GM18951 (cell line): ENCODE measurements at regions not wholly inside any gene's neighbourhood (a gene's known extent, or its start where the extent isn't known, plus 50 kb on each side); places are given as distances from the start of the nearest gene placed in this dataset.
"Not testable (repeated sequence)": the region's sequence is repeated elsewhere in the genome, so short reads cannot be mapped to it uniquely, and the experiment has no call there.

ENCODE experiments used
- POLR2A ChIP-seq: IDR thresholded peaks from 4 replicates; pipeline ENCODE4 v1.6.1; 2011; ENCODE audit warnings: mild to moderate bottlenecking; ENCODE audit not compliant: insufficient read length, insufficient read depth; ENCODE audit errors: extremely low read depth
- in situ Hi-C: fragments of 300-500 bp; cut with MboI; formaldehyde crosslinking; loops from one replicate; pipeline ENCODE4 v1.12.0; 2022; ENCODE audit warnings: low sequenced_read_pairs, mixed read lengths, inconsistent platforms; ENCODE audit not compliant: unreplicated experiment

DNA sequence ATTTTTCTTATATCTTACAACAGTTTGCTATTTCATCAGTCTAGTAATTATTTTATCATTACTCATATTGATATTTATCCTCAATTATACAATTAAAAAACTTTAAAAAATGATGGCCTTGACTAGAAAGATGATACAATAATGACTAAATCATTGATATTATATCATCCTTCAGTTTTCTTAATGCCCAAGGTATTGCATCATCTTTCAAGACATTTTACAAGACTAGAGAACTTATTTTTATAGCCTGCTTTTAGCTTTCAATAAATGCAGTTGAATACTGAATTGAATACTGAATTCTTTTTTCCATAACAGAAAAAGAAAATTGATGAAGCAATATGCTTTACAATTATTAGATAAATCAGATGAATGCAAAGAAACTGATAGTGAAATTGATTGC is 886.5 kb upstream of the LRRC4C start:
- in situ Hi-C loops, result no loop called here
- TF ChIP-seq POLR2A, result no peak

GRCh38 chr11:42363701-42364100 is 904.2 kb upstream of the LRRC4C start:
- in situ Hi-C loops, result no loop called here
- TF ChIP-seq POLR2A, result no peak

DNA sequence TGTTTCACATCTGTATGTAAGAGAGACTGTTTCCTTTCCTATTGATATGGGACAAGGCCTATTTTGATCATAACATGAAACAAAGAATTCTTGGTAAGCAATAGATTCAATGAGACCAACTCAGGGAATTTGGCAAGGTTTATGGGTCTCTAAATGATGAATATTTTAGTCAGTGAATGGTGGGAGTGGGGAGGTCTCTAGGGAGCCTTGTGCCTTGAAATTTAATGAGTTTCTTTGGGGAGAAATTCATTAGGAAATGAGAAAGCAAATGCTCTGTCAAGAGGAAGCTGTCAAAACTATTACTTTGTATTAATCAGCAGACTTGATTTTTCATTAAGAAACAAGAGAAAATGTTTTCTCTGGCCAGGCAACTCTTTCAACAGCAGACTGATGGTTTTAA is 921.7 kb upstream of the API5 start:
- in situ Hi-C loops, result no loop called here
- TF ChIP-seq POLR2A, result no peak

- TF ChIP-seq POLR2A, result no peak
- in situ Hi-C loops, result no loop called here
These were observed 914.3 kb upstream of the API5 start for GRCh38 chr11:42397483-42397882.

- in situ Hi-C loops, result no loop called here
- TF ChIP-seq POLR2A, result no peak
These were observed 904.5 kb upstream of the API5 start for GRCh38 chr11:42407341-42407740.

GRCh38 chr11:42410251-42410955 is 901.4 kb upstream of the API5 start:
- in situ Hi-C loops, result no loop called here
- TF ChIP-seq POLR2A, result no peak

DNA sequence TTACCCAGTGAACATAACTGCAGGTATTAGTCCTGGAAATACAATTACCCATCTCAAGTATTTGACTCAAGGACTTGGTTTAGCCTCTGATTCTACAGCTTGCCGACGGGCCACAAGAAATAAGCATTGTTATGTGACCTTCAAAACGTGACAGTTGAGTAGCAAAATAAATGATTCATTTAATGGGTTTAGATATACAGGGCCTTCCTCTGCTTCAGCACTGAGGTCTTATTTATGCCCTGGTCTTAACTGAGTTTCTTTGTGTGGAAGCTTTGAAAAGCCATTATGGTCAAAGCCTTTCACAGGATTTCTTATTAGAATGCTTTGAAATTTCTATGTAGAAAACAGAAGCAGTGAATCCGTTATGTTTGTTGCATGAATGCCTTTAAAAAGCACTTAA is 899.2 kb upstream of the API5 start:
- in situ Hi-C loops, result no loop called here
- TF ChIP-seq POLR2A, result no peak

DNA sequence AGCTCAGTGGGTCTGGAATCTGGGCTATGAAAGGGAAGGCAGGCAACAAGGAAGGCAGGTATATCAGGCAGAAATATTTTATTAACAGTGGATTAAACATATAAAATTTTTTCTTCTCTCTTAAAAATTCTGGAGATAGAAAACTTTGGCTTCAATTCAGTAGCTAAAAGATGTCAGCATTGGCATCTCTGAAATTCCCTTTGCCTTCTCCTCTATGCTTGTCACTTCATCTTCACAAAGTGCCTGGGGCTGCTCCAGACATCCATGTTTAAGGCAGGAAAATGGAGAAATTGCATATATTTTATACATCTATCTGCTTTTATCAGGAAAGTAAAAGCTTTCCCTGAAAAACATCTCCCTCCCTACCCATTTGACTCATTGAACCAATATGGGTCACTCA is 894.1 kb upstream of the API5 start:
- no peak for TF ChIP-seq POLR2A
- in situ Hi-C loops, result no loop called here

- in situ Hi-C loops, result no loop called here
- no peak for TF ChIP-seq POLR2A
These were observed 889.7 kb upstream of the API5 start for GRCh38 chr11:42422090-42422489.

- in situ Hi-C loops, result not testable (repeated sequence)
These were observed 876.9 kb upstream of the API5 start for GRCh38 chr11:42434911-42435310.

DNA sequence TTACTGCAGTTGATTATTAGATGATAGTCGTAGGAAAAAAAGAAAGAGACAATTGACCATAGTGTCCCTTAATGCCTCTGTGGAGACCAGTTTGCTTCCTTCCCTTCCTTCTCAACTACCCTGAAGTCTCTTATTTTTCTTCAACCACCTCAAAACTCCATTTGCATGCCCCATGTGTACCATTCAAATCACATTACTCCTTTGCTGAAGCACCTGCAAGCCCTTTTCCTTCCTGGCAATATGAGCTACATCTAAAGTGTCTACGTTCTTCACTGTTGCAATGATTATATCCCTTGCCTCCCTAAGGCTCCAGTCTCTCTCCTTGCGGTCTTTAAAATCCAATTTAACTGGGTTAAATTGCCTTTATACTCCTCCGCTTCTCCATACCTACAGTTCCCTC is 867.4 kb upstream of the API5 start:
- no peak for TF ChIP-seq POLR2A
- in situ Hi-C loops, result no loop called here

GRCh38 chr11:42462558-42463310 is 849.1 kb upstream of the API5 start:
- TF ChIP-seq POLR2A, result no peak
- in situ Hi-C loops, result no loop called here

DNA sequence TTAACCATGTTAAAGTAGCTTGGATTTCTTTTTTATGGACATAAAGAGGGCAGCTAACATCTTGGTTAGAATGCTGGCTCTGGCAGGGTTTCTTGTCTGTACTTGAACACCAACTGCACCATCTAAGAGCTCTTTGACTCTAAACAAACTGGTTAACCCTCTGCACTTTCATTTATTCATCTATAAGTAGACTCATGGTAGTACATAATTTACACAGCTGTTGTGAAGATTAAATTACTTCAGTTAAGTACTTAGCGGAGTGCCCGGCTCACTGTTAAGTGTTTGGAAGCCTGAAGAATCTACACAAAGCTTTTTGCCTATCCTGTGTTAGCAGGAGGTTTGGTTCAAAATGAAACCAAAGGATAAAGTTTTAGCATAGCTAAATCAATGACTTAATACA is 846.2 kb upstream of the API5 start:
- in situ Hi-C loops, result no loop called here
- TF ChIP-seq POLR2A, result no peak

DNA sequence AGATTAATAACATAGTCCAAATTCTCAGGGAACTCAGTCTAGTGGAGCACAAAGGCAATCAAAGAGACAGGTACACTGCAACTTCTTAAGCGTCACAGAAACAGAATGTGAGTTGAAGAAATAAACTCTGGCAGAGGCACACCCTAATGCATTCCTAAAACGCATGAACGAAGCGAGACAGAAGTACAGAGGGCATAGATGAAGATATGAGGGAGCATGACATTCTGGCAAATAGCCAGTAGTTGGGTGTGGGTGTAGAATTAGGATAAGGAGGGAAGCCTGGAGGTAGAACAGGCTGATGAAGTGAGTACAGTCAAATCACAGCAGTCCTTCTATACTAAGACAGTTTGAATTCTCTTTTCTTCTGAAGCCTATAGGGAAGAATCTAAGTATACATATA is 838.7 kb upstream of the API5 start:
- no peak for TF ChIP-seq POLR2A
- in situ Hi-C loops, result no loop called here
